Activated CD4-positive, alpha-beta T cell treated with anti-CD3 and anti-CD28 coated beads for 4 hours (primary cell): ENCODE measurements at regions not wholly inside any gene's neighbourhood (a gene's known extent, or its start where the extent isn't known, plus 50 kb on each side); places are given as distances from the start of the nearest gene placed in this dataset.
"Not testable (repeated sequence)": the region's sequence is repeated elsewhere in the genome, so short reads cannot be mapped to it uniquely, and the experiment has no call there.

Experiments used
- DNase-seq, 2 donors: peaks; one replicate each; pipeline ENCODE4 v3.0.0-alpha.2; 2020

DNA sequence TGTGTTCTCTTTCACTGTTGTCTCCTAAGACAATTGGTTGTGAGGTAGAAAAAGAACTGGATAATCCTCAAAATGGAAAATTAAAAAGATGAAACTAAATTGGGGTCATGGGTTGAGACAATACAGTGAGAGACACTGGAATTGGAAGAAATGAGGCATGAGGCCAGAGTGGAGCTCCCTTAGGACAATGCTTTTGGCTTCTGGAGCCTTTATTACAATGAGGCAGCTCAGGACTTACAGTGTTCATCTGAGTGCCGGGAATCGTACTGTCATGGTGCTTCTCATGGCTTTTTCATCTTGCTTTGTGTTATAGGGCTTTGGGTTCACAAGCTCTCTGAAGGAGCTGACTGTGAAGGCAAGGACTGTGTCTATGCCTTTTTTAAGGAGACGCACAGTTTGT, 293.5 kb downstream of the SOX2 start:
- no peak for DNase-seq

- no peak for DNase-seq
Observed at GRCh38 chr3:182005701-182006100, 294.0 kb downstream of the SOX2 start.

DNA sequence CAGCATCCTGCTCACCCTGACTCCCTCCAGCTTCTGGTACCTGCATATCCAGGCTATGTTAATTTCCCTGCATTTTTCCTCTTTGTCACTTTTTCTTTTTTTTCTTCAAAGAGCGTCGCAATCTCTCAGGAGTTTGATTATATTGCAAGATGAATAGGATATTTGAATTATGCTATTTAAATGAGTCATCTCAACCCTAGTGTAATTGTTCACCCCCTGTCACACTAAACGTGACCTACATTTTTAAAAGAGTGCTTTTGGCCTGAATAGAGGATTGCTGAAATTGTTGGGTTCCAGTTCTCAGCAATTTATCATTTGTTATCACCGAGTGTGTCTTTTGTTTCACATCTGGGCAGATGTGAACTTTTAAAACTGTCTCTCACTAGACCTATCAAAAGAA, 294.7 kb downstream of the SOX2 start:
- DNase-seq, result no peak

GRCh38 chr3:182007441-182007840, 295.7 kb downstream of the SOX2 start:
- no peak for DNase-seq

GRCh38 chr3:182018361-182018760, 306.6 kb downstream of the SOX2 start:
- no peak for DNase-seq

DNA sequence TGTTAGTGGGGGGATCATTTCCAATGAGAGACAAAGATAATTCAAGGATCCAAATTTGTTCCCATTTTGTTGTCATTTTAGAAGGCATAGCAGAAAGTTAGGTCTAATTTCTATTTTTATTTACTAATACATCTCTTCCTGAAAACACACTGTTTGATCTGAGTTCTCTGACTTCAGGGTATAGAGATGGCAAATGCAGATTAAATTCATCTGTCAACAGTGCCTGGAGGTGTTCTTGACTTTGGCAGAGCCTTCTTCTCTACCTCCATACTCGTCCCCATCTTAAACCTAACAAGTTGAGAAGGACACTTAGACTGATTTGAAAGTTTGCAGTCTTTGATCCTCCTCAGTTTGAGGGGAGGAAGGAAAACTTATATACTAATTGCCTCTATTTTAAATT, 308.2 kb downstream of the SOX2 start:
- DNase-seq, result no peak

DNA sequence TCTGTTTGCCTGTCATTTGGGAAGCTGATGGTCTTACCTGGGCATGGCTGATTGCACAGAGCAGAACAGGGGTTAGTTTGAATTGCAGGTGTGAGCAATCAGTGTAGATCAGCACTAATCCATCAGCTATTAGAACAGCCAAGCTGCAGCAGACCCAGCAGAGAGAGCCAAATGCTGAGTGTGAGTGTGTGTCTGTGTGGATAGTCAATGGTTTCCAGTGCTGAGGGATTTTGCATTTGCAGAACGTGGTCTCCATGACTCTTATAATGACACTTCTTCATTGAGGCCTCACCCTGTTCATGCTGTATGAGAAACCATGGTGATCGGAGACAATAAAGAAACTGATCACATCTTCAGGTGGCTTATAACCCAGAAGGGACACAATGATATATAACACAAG, 312.1 kb downstream of the SOX2 start:
- DNase-seq, result no peak

DNA sequence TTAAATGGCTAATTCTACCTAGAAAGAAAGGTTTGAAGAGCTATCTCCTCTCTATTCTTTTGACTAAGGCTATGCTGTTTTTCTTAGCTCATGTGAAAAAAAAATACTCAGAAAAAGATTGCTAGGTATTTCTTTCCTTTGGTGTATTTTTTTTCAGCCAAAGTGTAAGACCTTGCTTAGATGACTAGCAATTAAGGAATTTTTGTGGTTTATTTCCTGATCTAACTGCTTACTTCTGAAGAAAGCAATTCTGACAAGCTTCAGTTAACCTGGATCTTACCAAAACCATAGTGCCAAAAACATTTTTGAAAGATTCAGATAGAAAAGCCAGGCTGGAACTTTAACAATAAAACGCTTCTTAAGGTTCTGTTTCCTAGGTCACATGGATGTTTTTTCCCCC, 315.6 kb downstream of the SOX2 start:
- no peak for DNase-seq

- DNase-seq, result no peak
Observed at GRCh38 chr3:182028081-182028480, 316.4 kb downstream of the SOX2 start.

- DNase-seq, result not testable (repeated sequence)
Observed at GRCh38 chr3:182034231-182034630, 322.5 kb downstream of the SOX2 start.

DNA sequence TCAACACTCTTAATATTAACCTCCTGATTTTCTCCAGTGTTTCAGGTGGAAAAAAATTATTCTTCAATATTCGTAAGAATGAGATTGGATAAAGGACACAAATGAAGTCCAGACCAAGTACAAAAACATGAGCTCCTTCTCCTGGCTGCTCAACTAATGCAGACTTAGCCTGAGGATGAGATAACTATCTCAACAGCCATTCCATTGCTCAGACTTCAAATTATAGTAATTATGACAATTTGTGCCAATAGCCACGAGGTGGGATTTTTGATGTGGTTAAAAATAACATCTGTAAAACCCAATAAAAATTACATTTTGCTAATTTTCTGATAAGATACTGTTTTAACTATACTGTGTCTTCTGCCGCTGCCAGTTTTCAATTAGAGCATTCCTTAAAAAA, 323.6 kb downstream of the SOX2 start:
- no peak for DNase-seq

- no peak for DNase-seq
Observed at GRCh38 chr3:182036382-182036781, 324.7 kb downstream of the SOX2 start.

GRCh38 chr3:182041668-182042291, 330.1 kb downstream of the SOX2 start:
- no peak for DNase-seq

DNA sequence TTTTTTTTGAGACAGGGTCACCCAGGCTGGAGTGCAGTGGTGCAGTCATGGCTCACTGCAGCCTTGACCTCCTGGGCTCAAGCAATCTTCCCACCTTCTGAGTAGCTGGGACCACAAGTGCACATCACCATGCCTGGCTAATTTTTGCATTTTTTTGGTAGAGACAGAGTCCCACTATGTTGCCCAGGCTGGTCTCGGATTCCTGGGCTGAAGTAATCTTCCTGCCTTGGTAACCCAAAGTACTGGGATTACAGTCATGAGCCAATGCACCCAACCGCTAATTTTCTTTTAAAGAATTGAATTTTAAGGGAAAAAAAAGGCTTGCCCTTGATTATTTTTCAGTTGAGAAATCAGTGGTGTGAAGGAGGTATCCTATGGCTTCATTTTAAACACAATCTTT, 334.0 kb downstream of the SOX2 start:
- DNase-seq, result no peak

DNA sequence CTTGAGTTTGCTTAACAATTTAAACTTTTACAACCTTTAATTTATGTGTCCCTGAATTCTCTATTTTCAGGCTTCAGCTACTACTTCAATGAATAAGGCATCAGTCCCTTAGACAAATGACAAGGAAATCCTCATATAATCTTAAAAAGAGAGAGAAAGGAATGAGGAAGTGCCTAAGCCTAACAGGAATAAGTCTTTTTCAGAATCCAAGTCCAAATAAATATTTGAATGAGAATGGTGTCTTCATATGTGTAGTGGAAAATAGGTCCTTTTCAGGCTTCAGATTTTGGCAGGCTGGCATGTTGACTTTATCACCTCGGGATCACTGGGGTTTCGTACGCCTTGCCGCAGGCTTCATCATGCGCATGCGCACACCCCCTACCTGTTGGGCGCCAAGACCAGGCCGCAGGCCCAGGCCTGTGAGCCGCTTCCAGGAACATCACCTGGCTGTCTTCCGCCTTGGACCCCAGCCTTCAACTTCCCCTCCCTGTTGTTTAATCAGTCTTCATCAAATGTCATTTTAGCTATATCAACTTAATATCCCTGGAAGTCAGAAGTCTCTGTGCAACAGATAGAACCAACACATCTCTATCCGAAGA, 334.5 kb downstream of the SOX2 start:
- no peak for DNase-seq

- DNase-seq, result no peak
Observed at GRCh38 chr3:182050932-182051331, 339.2 kb downstream of the SOX2 start.

GRCh38 chr3:182052332-182052731, 340.6 kb downstream of the SOX2 start:
- DNase-seq, result no peak

DNA sequence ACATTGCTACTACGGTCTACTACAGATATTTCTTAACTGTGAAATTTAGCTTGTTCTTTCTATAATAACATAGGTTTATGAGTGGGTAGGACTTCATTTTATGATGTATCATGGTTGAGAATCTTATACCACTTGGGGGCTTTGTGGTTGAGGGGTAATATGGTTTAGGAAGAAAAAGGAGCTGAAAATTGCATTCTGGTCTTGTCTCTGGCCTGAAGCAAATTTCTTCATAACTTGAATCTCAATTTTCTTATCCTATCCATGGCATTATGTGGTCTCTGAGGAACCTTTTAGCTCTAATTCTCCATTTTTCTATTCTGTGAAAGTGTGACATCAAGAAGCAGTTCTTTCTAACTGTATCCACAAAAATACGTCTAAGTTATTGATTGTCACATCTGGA, 341.0 kb downstream of the SOX2 start:
- DNase-seq, result no peak

GRCh38 chr3:182058488-182058887, 346.8 kb downstream of the SOX2 start:
- no peak for DNase-seq

GRCh38 chr3:182063742-182064141, 352.0 kb downstream of the SOX2 start:
- DNase-seq, result no peak

DNA sequence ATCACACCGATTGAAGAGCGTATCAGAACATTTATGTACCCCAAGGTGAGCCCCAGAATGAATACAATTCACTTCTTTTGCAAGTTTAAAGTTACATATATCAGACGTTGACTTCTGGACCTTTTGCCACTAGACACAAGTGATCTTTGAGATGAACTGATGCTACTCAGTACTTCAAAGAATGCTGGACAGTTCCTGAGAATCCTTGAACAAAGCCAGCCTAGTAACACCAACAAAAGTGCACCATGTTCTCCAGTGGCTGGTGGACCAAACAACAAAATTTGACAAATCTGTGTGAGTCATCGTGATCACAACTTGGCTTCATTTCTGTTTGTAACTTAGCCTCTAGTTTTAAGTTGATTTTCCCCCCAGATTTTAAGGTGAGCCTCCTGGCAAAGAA, 355.7 kb downstream of the SOX2 start:
- DNase-seq, result no peak

DNA sequence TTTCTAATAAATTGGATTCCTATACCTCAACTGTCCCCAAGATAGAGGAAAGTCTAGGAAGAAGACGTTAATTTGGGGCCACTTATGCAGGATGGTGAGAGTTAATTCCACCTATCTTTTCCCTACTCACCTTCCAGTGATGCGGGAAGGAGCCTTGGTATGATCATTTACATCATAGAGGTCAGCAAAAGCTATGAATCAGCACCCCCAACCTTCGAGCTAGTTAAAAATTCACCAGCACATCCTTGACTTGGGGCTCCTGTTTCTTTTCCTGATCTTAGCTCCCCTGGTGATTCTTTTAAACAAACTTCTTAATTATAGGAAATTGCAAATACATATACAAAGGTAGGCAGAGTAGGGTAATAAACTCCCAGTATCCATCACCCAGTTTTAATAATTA, 366.6 kb downstream of the SOX2 start:
- DNase-seq, result no peak

DNA sequence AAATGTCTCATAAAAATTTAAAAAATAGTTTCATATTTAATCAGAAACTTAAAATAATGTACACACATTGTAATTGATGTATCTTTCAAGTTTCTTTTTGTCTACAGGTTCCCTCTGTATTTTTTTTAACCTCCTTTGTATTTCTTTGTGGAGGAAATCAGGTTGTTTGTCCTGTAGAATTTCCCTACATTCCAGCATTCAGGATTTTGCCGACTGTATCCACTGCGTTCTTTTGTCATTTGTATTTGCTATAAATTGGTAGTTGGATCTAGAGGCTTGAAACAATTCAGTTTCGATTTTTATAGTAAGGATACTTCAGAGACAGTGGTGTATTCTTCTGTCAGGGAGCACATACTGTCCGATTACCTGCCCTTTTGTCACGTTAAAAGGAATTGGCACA, 367.2 kb downstream of the SOX2 start:
- no peak for DNase-seq

DNA sequence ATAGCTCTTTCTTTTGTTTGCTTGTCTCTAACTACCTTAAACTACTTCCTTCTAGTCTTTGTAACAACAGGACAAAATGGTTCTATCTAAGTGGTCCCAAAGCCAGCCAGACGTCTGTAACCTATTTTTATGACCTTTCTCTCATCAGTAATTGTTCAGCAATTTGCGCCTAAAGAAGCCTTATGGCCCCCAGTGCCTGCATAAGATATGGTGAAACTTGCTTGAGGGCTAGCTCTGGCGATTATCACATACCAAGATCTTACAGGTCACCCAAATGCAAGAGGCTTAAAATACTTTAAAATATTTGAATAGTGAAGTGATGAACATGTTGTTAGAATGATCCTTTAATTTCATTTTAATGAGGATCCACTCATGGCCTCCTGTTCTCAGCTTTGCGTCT, 369.4 kb downstream of the SOX2 start:
- DNase-seq, result no peak

DNA sequence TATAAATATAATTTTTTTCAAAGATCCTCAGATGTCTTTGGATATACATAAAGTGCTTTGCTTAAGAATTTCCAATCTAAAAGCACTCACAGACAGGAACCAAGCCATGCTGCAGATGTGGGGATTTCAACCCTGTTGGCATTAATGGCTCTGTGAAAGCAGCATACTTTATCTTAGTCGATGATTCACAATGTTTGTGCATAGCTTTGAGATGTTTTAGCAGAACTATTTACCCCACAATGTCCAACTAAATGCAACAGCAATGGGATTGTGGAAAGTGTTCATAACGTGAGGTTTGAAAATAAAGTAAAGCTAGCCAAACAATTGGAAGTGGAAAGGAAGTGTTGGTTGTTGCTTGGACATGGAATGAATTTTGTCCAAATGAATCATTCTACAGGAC, 371.4 kb downstream of the SOX2 start:
- no peak for DNase-seq
